Trophoblast cell (in vitro differentiated cells and primary cell): ENCODE measurements at regions not wholly inside any gene's neighbourhood (a gene's known extent, or its start where the extent isn't known, plus 50 kb on each side); places are given as distances from the start of the nearest gene placed in this dataset.

Experiments used
- DNase-seq, 2 donors: peaks; one replicate each; pipeline ENCODE4 v3.0.0-alpha.2; 2016
- H2AFZ ChIP-seq: 2 replicates; pipeline ENCODE4 v1.6.1; 2013; ENCODE audit warnings: low read length, moderate library complexity, mild to moderate bottlenecking; ENCODE audit not compliant: insufficient read depth, poor library complexity
- H2AK5ac ChIP-seq: 2 replicates; pipeline ENCODE4 v1.6.1; 2013; ENCODE audit warnings: mild to moderate bottlenecking, low read length
- H2BK120ac ChIP-seq: 2 replicates; pipeline ENCODE4 v1.6.1; 2013; ENCODE audit warnings: low read length, mild to moderate bottlenecking, moderate library complexity; ENCODE audit not compliant: insufficient read depth, poor library complexity
- H2BK12ac ChIP-seq: 2 replicates; pipeline ENCODE4 v1.6.1; 2013; ENCODE audit warnings: mild to moderate bottlenecking, low read length, moderate library complexity
- H2BK5ac ChIP-seq: 2 replicates; pipeline ENCODE4 v1.6.1; 2013; ENCODE audit warnings: low read length, low read depth, moderate library complexity, mild to moderate bottlenecking; ENCODE audit not compliant: poor library complexity
- H3K14ac ChIP-seq: 2 replicates; pipeline ENCODE4 v1.6.1; 2013; ENCODE audit warnings: mild to moderate bottlenecking, low read length
- H3K18ac ChIP-seq: 2 replicates; pipeline ENCODE4 v1.6.1; 2013; ENCODE audit warnings: mild to moderate bottlenecking, low read length
- H3K23ac ChIP-seq: 2 replicates; pipeline ENCODE4 v1.6.1; 2013; ENCODE audit warnings: low read length
- H3K27ac ChIP-seq: 2 replicates; pipeline ENCODE4 v1.5.1; 2013; ENCODE audit warnings: low read depth, mild to moderate bottlenecking, inconsistent platforms, low read length, moderate library complexity
- H3K27me3 ChIP-seq: 2 replicates; pipeline ENCODE4 v1.6.1; 2013; ENCODE audit warnings: inconsistent platforms, mild to moderate bottlenecking, low read length, moderate library complexity; ENCODE audit not compliant: insufficient read depth
- H3K36me3 ChIP-seq, 2 experiments: 1 replicate in 1 of 2; 2 replicates in 1 of 2; pipeline ENCODE4 v1.6.1; 2013; ENCODE audit warnings: low read length in 2 of 2, mild to moderate bottlenecking in 2 of 2, moderate library complexity in 1 of 2; ENCODE audit not compliant: insufficient read depth in 2 of 2, control insufficient read depth in 1 of 2
- H3K4ac ChIP-seq: 2 replicates; pipeline ENCODE4 v1.6.1; 2013; ENCODE audit warnings: low read depth, mild to moderate bottlenecking, low read length, moderate library complexity
- H3K4me1 ChIP-seq, 2 experiments: 1 replicate in 1 of 2; 2 replicates in 1 of 2; pipeline ENCODE4 v1.6.1; 2013; ENCODE audit warnings: low read length in 2 of 2, mild to moderate bottlenecking in 2 of 2, moderate library complexity in 1 of 2; ENCODE audit not compliant: insufficient read depth in 2 of 2, control insufficient read depth in 1 of 2
- H3K4me2 ChIP-seq: 2 replicates; pipeline ENCODE4 v1.6.1; 2013; ENCODE audit warnings: inconsistent platforms, mild to moderate bottlenecking, low read length, moderate library complexity
- H3K4me3 ChIP-seq: 2 replicates; pipeline ENCODE4 v1.5.1; 2013; ENCODE audit warnings: mild to moderate bottlenecking, low read depth, low read length, inconsistent platforms
- H3K79me1 ChIP-seq: one replicate; pipeline ENCODE4 v1.6.1; 2013; ENCODE audit warnings: low read length
- H3K79me2 ChIP-seq: 2 replicates; pipeline ENCODE4 v1.6.1; 2013; ENCODE audit warnings: low read length, mild to moderate bottlenecking; ENCODE audit not compliant: control insufficient read depth, insufficient read depth, poor library complexity
- H3K9ac ChIP-seq: 2 replicates; pipeline ENCODE4 v1.6.1; 2013; ENCODE audit warnings: mild to moderate bottlenecking, low read length
- H3K9me3 ChIP-seq: 2 replicates; pipeline ENCODE4 v1.6.1; 2013; ENCODE audit warnings: low read depth, mild to moderate bottlenecking, control low read depth, inconsistent platforms, low read length; ENCODE audit not compliant: insufficient read depth
- H4K12ac ChIP-seq: 2 replicates; pipeline ENCODE4 v1.6.1; 2013; ENCODE audit warnings: low read depth, mild to moderate bottlenecking, low read length, moderate library complexity
- H4K8ac ChIP-seq: 2 replicates; pipeline ENCODE4 v1.6.1; 2013; ENCODE audit warnings: low read depth, mild to moderate bottlenecking, low read length, moderate library complexity
- H4K91ac ChIP-seq: one replicate; pipeline ENCODE4 v1.6.1; 2013; ENCODE audit warnings: low read depth, mild to moderate bottlenecking, low read length, moderate library complexity
- WGBS: extraction: QIAGEN DNeasy Blood & Tissue Kit; methylation state at CpG from one replicate; pipeline ENCODE4 v1.1.7; 2013; ENCODE audit warnings: missing lambda C conversion rate; ENCODE audit not compliant: insufficient read length, insufficient coverage; ENCODE audit errors: extremely low coverage; 5-methylcytosine and 5-hydroxymethylcytosine counted together

GRCh38 chr2:188645986-188646385 is 328.2 kb upstream of the COL3A1 start:
- Histone ChIP-seq H3K9me3 (no peaks in the 10 kb centered on the region), H4K91ac (no peak overlapping the region), H3K27me3 (no peaks in the 10 kb centered on the region), H3K4me2 (no peak overlapping the region), H2AFZ (no peak overlapping the region), H3K4ac (no peak overlapping the region), H2BK12ac (no peak overlapping the region), H2BK120ac (no peak overlapping the region), H3K4me1 (no peaks in the 10 kb centered on the region), H3K79me1 (no peaks in the 10 kb centered on the region), H3K36me3 (no peaks in the 10 kb centered on the region), H3K23ac (no peak overlapping the region), H3K79me2 (no peaks in the 10 kb centered on the region), H3K4me3 (no peak overlapping the region), H2BK5ac (no peak overlapping the region), H3K14ac (no peak overlapping the region), H3K9ac (no peak overlapping the region), H4K8ac (no peak overlapping the region), H2AK5ac (no peak overlapping the region), H3K27ac (no peak overlapping the region), H3K18ac (no peak overlapping the region), H4K12ac (no peak overlapping the region)
- no CpG with 5 or more reads among the region's 2 CpGs for WGBS
- DNase-seq: no peak

DNA sequence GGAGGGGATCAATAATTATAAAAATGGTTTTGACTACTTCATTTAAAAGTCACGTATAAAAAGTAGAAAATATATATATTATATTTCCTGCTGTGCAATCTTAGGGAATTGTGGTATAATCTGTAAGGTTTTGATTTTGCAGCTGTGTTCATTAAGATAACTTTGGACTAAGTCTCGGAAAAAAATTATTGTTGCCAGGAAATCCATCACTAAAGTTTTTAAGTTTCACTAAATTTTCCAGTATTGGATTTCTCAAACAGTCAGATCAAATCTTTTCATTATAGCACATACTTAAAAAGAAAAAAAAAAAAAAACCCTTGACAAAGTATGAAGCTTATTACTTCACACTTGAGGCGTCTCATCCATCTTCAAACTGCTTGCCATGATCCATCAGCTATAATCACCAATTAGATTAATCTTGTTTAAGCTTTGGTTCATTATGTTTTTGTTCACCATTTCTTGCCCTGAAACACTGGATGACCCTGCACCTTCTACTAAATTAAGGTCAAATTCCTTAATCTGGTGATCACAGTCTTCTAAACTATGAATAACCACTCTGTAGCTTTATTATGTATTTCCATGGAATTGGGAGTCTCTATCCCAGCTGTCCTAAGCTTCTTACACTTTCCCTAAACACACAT is 326.6 kb upstream of the COL3A1 start:
- Histone ChIP-seq H3K36me3 (no peaks in the 10 kb centered on the region), H3K79me2 (no peaks in the 10 kb centered on the region), H2AFZ (no peak overlapping the region), H3K4me2 (no peak overlapping the region), H4K8ac (no peak overlapping the region), H2BK5ac (no peak overlapping the region), H3K27ac (no peak overlapping the region), H4K12ac (no peak overlapping the region), H2BK12ac (no peak overlapping the region), H3K14ac (no peak overlapping the region), H3K9ac (no peak overlapping the region), H3K23ac (no peak overlapping the region), H3K27me3 (no peaks in the 10 kb centered on the region), H2AK5ac (no peak overlapping the region), H3K4me1 (no peaks in the 10 kb centered on the region), H4K91ac (no peak overlapping the region), H3K9me3 (no peaks in the 10 kb centered on the region), H3K4ac (no peak overlapping the region), H2BK120ac (no peak overlapping the region), H3K4me3 (no peak overlapping the region), H3K18ac (no peak overlapping the region), H3K79me1 (no peaks in the 10 kb centered on the region)
- no peak for DNase-seq
- WGBS: no CpG with 5 or more reads among the region's 3 CpGs

DNA sequence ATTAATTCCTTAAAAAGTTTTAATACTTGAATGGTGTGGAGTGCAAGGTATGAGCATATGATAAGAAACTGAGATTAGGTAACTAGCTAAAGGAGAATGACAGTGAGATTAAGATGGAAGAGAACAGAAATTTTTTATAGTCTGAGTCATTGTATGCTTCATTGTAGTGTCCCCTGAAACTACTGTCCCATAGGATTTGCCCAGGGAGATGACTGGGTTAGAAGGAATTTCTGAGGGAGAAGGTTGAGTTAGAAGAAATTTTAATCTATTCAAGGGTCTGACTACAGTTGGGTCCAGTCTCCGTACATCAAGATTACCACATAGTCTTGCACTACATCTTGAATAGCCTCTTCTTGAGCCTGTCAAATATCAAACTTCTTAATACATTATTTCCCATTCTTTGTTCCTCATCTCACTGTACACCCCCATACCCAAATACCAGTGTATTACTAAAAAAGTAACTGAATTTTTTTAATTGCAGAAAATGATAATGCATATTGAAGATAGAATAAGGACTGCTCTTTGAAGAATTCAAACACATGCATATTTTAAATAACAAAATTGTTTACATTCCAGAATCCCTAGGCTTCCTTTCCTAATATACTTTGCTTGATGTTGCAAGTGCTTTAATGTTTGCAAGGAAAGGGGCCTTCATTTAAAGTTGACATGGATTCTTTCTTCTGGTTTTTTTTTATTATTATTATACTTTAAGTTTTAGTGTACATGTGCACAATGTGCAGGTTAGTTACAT is 314.3 kb upstream of the COL3A1 start:
- no peak overlapping the region for H2AK5ac ChIP-seq
- peak in 1 of 2 donors; percentile 44 for DNase-seq
- H4K8ac ChIP-seq: no peak overlapping the region
- H3K14ac ChIP-seq: no peak overlapping the region
- peaks cover 2% of the 10 kb centered on the region for H3K79me1 ChIP-seq
- no peak overlapping the region for H3K4ac ChIP-seq
- H3K9me3 ChIP-seq: no peaks in the 10 kb centered on the region
- H3K36me3 ChIP-seq: no peaks in the 10 kb centered on the region
- H3K4me3 ChIP-seq: no peak overlapping the region
- no peak overlapping the region for H3K27ac ChIP-seq
- H3K4me2 ChIP-seq: no peak overlapping the region
- no peaks in the 10 kb centered on the region for H3K79me2 ChIP-seq
- no peak overlapping the region for H2AFZ ChIP-seq
- H3K18ac ChIP-seq: no peak overlapping the region
- H3K9ac ChIP-seq: no peak overlapping the region
- H3K23ac ChIP-seq: no peak overlapping the region
- no peak overlapping the region for H2BK12ac ChIP-seq
- H2BK120ac ChIP-seq: no peak overlapping the region
- no CpG with 5 or more reads among the region's 1 CpG for WGBS
- no peaks in the 10 kb centered on the region for H3K27me3 ChIP-seq
- no peak overlapping the region for H4K12ac ChIP-seq
- no peak overlapping the region for H2BK5ac ChIP-seq
- peaks cover 0 to 4% of the 10 kb centered on the region in 2 experiments for H3K4me1 ChIP-seq
- H4K91ac ChIP-seq: no peak overlapping the region

- peaks cover 0 to 8% of the 10 kb centered on the region in 2 experiments for H3K4me1 ChIP-seq
- H3K18ac ChIP-seq: no peak overlapping the region
- H2AK5ac ChIP-seq: no peak overlapping the region
- no peak overlapping the region for H3K9ac ChIP-seq
- no peak overlapping the region for H3K23ac ChIP-seq
- DNase-seq: no peak
- peaks cover 8% of the 10 kb centered on the region for H3K79me1 ChIP-seq
- H3K4ac ChIP-seq: no peak overlapping the region
- no CpG with 5 or more reads among the region's 2 CpGs for WGBS
- no peak overlapping the region for H4K12ac ChIP-seq
- H3K27me3 ChIP-seq: no peaks in the 10 kb centered on the region
- no peak overlapping the region for H4K8ac ChIP-seq
- no peak overlapping the region for H4K91ac ChIP-seq
- no peak overlapping the region for H3K4me2 ChIP-seq
- H2BK120ac ChIP-seq: no peak overlapping the region
- H2BK5ac ChIP-seq: no peak overlapping the region
- H3K27ac ChIP-seq: no peak overlapping the region
- no peaks in the 10 kb centered on the region for H3K9me3 ChIP-seq
- H3K79me2 ChIP-seq: no peaks in the 10 kb centered on the region
- H3K36me3 ChIP-seq: no peaks in the 10 kb centered on the region
- no peak overlapping the region for H3K4me3 ChIP-seq
- no peak overlapping the region for H2BK12ac ChIP-seq
- no peak overlapping the region for H2AFZ ChIP-seq
- H3K14ac ChIP-seq: no peak overlapping the region
Measured at GRCh38 chr2:188663301-188663700, 310.9 kb upstream of the COL3A1 start.
